CD4-positive, alpha-beta T cell treated with Interleukin-6 for 4 hours (primary cell): ENCODE measurements at regions not wholly inside any gene's neighbourhood (a gene's known extent, or its start where the extent isn't known, plus 50 kb on each side); places are given as distances from the start of the nearest gene placed in this dataset.

Source experiments
- DNase-seq: peaks from one replicate; pipeline ENCODE4 v3.0.0-alpha.2; 2020; ENCODE audit warnings: mixed read lengths

GRCh38 chr2:35081001-35081621 lies 1274.5 kb upstream of the CRIM1 start:
- no peak for DNase-seq

- no peak for DNase-seq
These were observed 1275.2 kb upstream of the CRIM1 start for GRCh38 chr2:35080231-35080910.

- DNase-seq, result no peak
These were observed 1288.2 kb upstream of the CRIM1 start for GRCh38 chr2:35067420-35067819.

GRCh38 chr2:35063836-35064235 lies 1291.7 kb upstream of the CRIM1 start:
- no peak for DNase-seq

GRCh38 chr2:35035883-35036282 lies 1319.7 kb upstream of the CRIM1 start:
- no peak for DNase-seq

- no peak for DNase-seq
These were observed 1321.8 kb upstream of the CRIM1 start for GRCh38 chr2:35033748-35034147.

GRCh38 chr2:35023545-35023944 lies 1332.0 kb upstream of the CRIM1 start:
- no peak for DNase-seq

- DNase-seq, result no peak
These were observed 1355.1 kb upstream of the CRIM1 start for GRCh38 chr2:35000453-35000852.

GRCh38 chr2:34998741-34999140 lies 1356.8 kb upstream of the CRIM1 start:
- no peak for DNase-seq

GRCh38 chr2:34997779-34998178 lies 1357.8 kb upstream of the CRIM1 start:
- no peak for DNase-seq

- no peak for DNase-seq
These were observed 1360.4 kb upstream of the CRIM1 start for GRCh38 chr2:34995196-34995595.

GRCh38 chr2:34991508-34992274 lies 1363.9 kb upstream of the CRIM1 start:
- no peak for DNase-seq

GRCh38 chr2:34985474-34985873 lies 1370.1 kb upstream of the CRIM1 start:
- no peak for DNase-seq

GRCh38 chr2:34980689-34981088 lies 1374.9 kb upstream of the CRIM1 start:
- DNase-seq, result no peak

- no peak for DNase-seq
These were observed 1376.4 kb upstream of the CRIM1 start for GRCh38 chr2:34979148-34979547.

GRCh38 chr2:34961822-34962221 lies 1362.7 kb upstream of the FAM98A start:
- DNase-seq, result no peak

GRCh38 chr2:34954758-34955157 lies 1355.7 kb upstream of the FAM98A start:
- DNase-seq, result no peak

GRCh38 chr2:34950797-34951196 lies 1351.7 kb upstream of the FAM98A start:
- DNase-seq, result no peak

GRCh38 chr2:34949316-34949715 lies 1350.2 kb upstream of the FAM98A start:
- no peak for DNase-seq

GRCh38 chr2:34936089-34936488 lies 1337.0 kb upstream of the FAM98A start:
- no peak for DNase-seq

GRCh38 chr2:34912084-34912483 lies 1313.0 kb upstream of the FAM98A start:
- no peak for DNase-seq

GRCh38 chr2:34909992-34910705 lies 1311.0 kb upstream of the FAM98A start:
- no peak for DNase-seq

- no peak for DNase-seq
These were observed 1308.7 kb upstream of the FAM98A start for GRCh38 chr2:34907812-34908211.
